Islet of Langerhans (tissue), 1 donor: ENCODE measurements at regions not wholly inside any gene's neighbourhood (a gene's known extent, or its start where the extent isn't known, plus 50 kb on each side); places are given as distances from the start of the nearest gene placed in this dataset.
"Not testable (repeated sequence)": the region's sequence is repeated elsewhere in the genome, so short reads cannot be mapped to it uniquely, and the experiment has no call there.

Experiments
- FAIRE-seq: peaks from one replicate; lab custom pipeline; 2011; peaks lifted over from hg19 to GRCh38; lab: Jason Lieb, UNC

- FAIRE-seq = no peak
Observed at GRCh38 chr5:38607396-38607795, 51.0 kb upstream of the LIFR start.

GRCh38 chr5:38607930-38608564 is 51.6 kb upstream of the LIFR start:
- no peak for FAIRE-seq

- FAIRE-seq = no peak
Observed at GRCh38 chr5:38608874-38609273, 52.4 kb upstream of the LIFR start.

GRCh38 chr5:38612851-38613250 is 56.4 kb upstream of the LIFR start:
- FAIRE-seq = no peak

- no peak for FAIRE-seq
Observed at GRCh38 chr5:38613490-38613889, 57.0 kb upstream of the LIFR start.

GRCh38 chr5:38613992-38614836 is 57.8 kb upstream of the LIFR start:
- no peak for FAIRE-seq

GRCh38 chr5:38615042-38615441 is 58.6 kb upstream of the LIFR start:
- no peak for FAIRE-seq

GRCh38 chr5:38615981-38616451 is 59.6 kb upstream of the LIFR start:
- no peak for FAIRE-seq

GRCh38 chr5:38618154-38618553 is 61.7 kb upstream of the LIFR start:
- no peak for FAIRE-seq

GRCh38 chr5:38621331-38621730 is 64.9 kb upstream of the LIFR start:
- no peak for FAIRE-seq

GRCh38 chr5:38621840-38622437 is 65.5 kb upstream of the LIFR start:
- no peak for FAIRE-seq

GRCh38 chr5:38622723-38623129 is 66.3 kb upstream of the LIFR start:
- no peak for FAIRE-seq

GRCh38 chr5:38624541-38624940 is 68.1 kb upstream of the LIFR start:
- FAIRE-seq = not testable (repeated sequence)

- FAIRE-seq = not testable (repeated sequence)
Observed at GRCh38 chr5:38631376-38631775, 74.9 kb upstream of the LIFR start.

GRCh38 chr5:38634568-38635369 is 78.3 kb upstream of the LIFR start:
- no peak for FAIRE-seq

- FAIRE-seq = no peak
Observed at GRCh38 chr5:38636626-38637025, 80.2 kb upstream of the LIFR start.

- no peak for FAIRE-seq
Observed at GRCh38 chr5:38638656-38639055, 82.2 kb upstream of the LIFR start.

- FAIRE-seq = no peak
Observed at GRCh38 chr5:38639377-38640358, 83.2 kb upstream of the LIFR start.

GRCh38 chr5:38641003-38641402 is 84.6 kb upstream of the LIFR start:
- FAIRE-seq = no peak

GRCh38 chr5:38642189-38642911 is 85.9 kb upstream of the LIFR start:
- FAIRE-seq = no peak

- no peak for FAIRE-seq
Observed at GRCh38 chr5:38643616-38644015, 87.2 kb upstream of the LIFR start.
